ENCODE measurements at regions not wholly inside any gene's neighbourhood (a gene's known extent, or its start where the extent isn't known, plus 50 kb on each side); places are given as distances from the start of the nearest gene placed in this dataset.

DNA sequence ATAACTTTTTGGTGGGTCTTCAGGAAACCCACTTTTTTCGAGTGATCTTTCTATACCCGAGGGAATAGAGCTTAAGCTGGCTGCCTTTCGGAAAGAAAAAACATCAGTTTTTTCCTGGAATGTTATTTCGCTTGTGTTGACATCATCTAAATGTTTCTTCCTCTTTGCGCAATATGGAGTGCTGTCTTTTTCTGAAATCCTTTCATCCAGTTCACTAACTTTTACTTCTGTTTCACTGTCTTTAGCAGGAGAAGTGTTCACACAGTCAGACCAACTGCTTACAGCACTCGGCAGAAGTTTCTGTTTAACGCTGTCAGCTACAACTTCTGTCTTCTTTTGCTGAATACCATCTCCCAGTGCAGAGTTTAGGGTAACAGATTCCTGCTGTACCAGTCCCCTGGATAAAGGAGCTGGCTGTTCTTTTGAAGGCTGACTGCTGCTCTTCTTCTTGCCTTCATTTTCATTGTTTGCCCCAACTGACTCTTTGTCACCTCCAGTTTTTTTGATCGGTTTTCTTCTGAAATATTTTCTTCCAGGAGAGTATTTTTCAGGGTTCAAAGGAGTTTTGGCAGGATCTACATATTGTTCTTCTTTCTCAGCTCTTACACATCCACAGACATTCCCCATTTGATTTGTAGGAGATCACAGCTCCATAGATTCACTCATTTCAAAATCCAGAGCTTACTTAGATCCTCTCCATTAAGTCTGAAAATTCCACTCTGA is 50.0 kb upstream of the DST start:
- TF ChIP-seq POLR2A (IDR thresholded peaks at IDR 0.05; ENCODE audit: low read length), result no peak
- TF ChIP-seq GATA1 (IDR thresholded peaks at IDR 0.05; ENCODE audit: low read depth, low read length), result no peak
- no peak for DNase-seq

Measured in erythroblast (primary cell).